NCI-H146 treated with DMSO at 0.1 percent for 48 hours (cell line): ENCODE measurements at regions not wholly inside any gene's neighbourhood (a gene's known extent, or its start where the extent isn't known, plus 50 kb on each side); places are given as distances from the start of the nearest gene placed in this dataset.

Source experiments
- DNase-seq: peaks from one replicate; lab custom pipeline; 2025; ENCODE audit not compliant: unreplicated experiment; lab: John Stamatoyannopoulos, UW

DNA sequence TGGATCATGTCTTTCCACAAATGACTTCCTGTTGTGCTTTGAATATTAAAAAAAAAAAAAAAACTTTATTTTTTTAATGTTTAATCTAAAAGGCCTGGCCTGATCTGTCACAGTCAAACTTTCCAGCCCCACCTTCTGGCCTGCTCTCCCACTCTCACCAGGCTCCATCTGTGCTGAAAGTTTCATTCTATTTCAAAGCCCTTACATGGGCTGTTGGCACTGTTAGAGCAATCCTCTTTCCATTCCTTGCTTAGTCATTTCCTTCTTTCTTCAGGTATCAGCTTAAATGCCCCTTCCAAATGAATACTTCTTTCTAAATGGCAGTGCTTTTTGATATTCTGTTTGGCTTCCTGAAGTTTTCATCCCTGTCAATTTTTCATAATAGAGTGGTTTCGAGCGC lies 1104.8 kb upstream of the C9orf72 start:
- DNase-seq = no peak

DNA sequence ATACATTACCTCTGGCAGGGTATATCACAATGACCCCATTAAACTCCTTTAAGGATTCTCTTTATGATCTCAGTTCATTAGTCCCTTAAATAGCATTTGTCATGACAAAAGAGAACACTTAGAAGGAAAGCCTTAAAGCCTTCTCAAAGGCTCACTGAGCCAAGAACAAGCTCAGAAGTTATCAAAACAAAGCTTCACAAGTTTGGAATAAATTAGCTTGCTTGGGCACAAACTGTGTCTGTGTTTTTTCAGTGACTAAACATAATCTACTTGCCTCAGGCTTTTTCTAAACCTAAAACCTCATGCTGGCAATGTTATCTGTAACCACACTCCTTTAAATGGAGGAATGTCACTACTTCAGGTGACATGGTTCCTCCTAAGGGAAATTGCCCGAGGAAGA lies 1114.9 kb upstream of the C9orf72 start:
- DNase-seq = no peak

DNA sequence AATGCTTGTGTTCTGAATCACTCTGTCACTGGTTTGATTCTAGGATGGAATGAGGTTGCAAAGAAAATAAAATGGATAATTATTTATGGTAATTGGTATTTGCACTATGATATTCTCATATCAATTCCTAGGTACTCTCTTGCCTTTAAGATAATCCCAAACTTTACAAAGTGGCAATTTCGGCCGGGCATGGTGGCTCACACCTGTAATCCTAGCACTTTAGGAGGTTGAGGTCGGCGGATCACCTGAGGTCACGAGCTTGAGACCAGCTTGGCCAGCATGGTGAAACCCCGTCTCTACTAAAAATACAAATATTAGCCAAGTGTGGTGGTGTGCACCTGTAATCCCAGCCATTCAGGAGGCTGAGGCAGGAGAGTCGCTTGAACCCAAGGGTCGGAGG lies 1118.7 kb upstream of the C9orf72 start:
- DNase-seq = no peak

DNA sequence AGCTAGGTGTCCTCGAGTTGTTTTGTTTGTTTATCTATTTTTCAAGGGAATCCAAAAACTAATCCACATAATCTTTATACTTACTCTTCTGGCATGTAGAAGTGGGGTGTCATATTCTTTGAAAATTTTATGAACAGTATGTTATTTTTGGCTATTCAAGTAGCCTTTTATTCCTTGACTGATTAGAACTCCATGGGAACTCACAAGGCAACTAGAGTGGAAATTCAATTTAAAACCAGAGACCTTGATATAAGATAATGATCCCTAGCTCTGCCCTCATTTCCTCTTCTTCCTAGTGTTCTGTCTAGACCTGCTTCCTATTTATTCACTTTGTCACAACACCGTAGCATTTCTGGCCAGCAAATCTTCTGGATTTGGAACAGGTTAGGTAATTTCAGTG lies 1123.7 kb upstream of the C9orf72 start:
- DNase-seq = no peak

- DNase-seq = no peak
Observed at GRCh38 chr9:28699632-28700031, 1126.4 kb upstream of the C9orf72 start.

DNA sequence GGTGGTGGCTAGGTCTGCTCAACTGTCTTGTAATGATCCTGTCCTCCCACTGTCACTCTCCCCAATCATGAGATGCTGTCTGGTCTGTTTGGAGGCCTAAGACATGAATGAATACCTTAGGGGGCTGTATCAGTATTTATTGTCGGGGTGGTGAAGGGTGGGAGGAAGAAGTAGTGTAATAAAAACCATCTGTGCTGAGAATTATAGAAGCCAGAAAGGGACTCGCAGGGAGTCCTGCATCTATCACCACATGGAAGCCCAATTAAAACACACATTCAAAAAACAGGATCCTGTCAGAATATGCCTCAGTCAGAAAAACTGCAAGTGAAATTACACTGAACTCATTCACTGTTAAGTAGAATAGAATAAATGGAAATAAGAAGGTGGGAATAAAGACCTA lies 1134.3 kb upstream of the C9orf72 start:
- no peak for DNase-seq

- DNase-seq = no peak
Observed at GRCh38 chr9:28714188-28714587, 1140.9 kb upstream of the C9orf72 start.

- no peak for DNase-seq
Observed at GRCh38 chr9:28718226-28718625, 1144.9 kb upstream of the C9orf72 start.

- no peak for DNase-seq
Observed at GRCh38 chr9:28720746-28721145, 1147.5 kb upstream of the C9orf72 start.

GRCh38 chr9:28730111-28730510 lies 1156.8 kb upstream of the C9orf72 start:
- no peak for DNase-seq

GRCh38 chr9:28735738-28736342 lies 1162.6 kb upstream of the C9orf72 start:
- peak; percentile 19 for DNase-seq

GRCh38 chr9:28741459-28741858 lies 1168.2 kb upstream of the C9orf72 start:
- DNase-seq = no peak

GRCh38 chr9:28747351-28747985 lies 1174.2 kb upstream of the C9orf72 start:
- no peak for DNase-seq

DNA sequence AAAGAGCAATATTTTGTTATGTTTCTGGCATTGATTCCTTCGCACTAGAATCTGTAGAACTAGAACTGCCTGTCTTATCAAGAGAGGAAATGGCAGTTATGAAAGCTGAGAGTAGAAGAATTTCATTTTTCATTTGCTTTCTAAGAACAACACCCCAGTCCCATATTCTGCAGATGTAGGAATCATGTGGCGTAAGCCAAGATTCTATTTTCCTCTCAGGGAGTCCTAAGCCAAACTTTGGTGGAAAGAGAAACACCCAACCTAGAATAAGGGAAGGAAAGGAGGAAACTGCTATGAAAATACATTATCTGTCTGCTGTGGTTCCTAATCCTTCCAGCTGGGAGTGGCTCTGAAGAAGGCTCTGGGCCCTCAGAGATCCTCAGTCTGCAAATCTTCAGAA lies 1176.9 kb upstream of the C9orf72 start:
- no peak for DNase-seq

DNA sequence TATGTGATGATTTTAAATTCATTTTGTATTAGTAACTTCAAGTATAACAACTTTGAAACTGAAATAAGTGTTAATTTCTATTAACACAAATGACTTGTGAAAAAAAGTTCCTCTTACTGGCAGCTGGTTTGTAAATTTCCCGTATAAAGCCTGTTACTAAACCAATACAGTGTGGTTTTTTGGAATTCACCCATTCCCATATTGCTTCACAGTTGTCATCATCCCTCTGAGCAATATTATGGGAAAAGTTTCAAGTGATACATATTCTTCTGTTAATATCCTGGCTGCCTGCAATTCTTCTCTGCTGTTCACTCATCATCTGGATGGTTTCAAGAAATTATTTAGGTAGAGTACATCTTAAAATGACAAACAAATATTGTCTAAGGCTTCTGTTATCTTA lies 1185.1 kb upstream of the C9orf72 start:
- DNase-seq = no peak

GRCh38 chr9:28758971-28759370 lies 1185.7 kb upstream of the C9orf72 start:
- DNase-seq = no peak

- no peak for DNase-seq
Observed at GRCh38 chr9:28762167-28762566, 1188.9 kb upstream of the C9orf72 start.

DNA sequence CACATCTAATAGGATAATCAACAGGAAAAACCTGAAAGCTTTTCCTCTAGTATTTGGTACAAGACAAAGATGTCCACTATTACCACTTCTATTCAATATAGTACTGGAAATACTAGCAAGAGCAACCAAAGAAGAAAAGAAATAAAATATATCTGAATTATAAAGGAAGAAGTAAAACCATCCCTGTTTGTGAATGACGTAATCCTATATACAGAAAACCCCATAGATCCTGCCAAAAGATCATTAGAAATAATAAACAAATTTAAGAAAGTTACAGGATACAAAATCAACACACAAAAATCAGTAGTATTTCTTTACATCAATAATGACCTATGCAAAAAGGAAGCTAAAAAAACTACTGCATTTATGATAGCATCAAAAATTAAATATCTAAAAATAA lies 1191.3 kb upstream of the C9orf72 start:
- no peak for DNase-seq

DNA sequence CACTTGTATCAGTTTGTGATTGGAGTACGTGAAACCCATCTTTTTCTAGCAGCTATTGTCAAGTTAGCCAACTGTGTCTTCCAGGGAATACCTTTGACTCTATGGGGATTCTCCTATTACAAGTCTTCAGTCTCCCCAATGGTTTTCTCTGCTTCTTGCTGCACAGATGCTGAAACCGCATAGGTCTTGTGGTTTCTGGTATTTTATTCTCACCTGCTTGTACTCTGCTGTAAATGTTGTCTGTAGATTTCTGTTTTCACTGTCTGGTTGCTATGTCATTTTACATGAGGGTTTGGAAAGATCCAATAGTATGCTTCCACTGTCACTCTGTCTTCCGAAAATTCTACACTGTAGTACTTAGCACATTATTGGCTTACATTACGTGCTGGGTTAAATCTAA lies 1196.9 kb upstream of the C9orf72 start:
- DNase-seq = no peak

GRCh38 chr9:28770827-28771226 lies 1197.5 kb upstream of the C9orf72 start:
- no peak for DNase-seq

DNA sequence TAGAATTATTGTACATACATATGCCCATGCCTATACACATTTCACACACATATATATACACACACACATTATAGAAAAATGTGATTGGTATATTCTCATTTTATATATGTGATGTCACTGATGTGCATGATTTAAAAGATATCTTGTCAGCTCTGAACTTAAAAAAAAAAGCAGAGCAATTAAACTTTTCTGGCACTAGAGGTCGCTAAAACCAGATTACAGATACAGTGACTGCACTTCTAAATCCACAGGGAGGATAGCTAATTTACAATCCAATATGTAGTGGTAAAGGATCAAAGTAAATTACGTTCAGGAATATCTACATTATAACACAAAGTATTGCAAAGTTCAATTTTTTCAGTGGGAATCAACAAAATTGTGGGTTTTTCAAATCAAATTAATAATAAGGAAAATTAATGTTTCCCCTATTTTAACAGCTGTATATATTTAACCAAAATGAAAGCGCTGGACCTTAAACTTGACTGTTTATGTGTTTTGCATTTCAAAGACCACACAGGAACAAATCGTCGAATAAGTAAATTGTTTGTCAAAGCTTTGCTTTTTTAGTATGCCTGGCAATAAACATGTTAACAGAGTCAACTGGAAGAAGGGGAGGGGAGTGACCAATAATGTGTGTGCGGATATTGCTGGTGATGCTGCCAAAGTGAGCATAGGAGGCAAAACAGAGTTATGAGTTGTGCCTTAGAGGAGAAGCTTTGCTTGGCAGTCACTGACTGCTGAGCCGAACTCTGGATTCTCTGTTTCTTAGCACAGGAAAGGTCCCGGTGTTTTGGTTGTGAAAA lies 1201.4 kb upstream of the C9orf72 start:
- peak; percentile 41 for DNase-seq

GRCh38 chr9:28779243-28779642 lies 1206.0 kb upstream of the C9orf72 start:
- DNase-seq = peak; percentile 69
